GM12891 (cell line): ENCODE measurements at regions not wholly inside any gene's neighbourhood (a gene's known extent, or its start where the extent isn't known, plus 50 kb on each side); places are given as distances from the start of the nearest gene placed in this dataset.

ENCODE experiments used
- POLR2A ChIP-seq: IDR thresholded peaks from 2 replicates; pipeline ENCODE4 v1.6.1; 2011; ENCODE audit warnings: low read depth, low read length, control low read depth
- TAF1 ChIP-seq: IDR thresholded peaks from 2 replicates; pipeline ENCODE4 v1.6.1; 2011; ENCODE audit warnings: low read depth, low read length, control low read depth

GRCh38 chr11:116145187-116145865 lies 627.5 kb downstream of the BUD13 start:
- TF ChIP-seq POLR2A (no peak), TAF1 (no peak)
